NAMALWA (cell line): ENCODE measurements at regions not wholly inside any gene's neighbourhood (a gene's known extent, or its start where the extent isn't known, plus 50 kb on each side); places are given as distances from the start of the nearest gene placed in this dataset.
"Not testable (repeated sequence)": the region's sequence is repeated elsewhere in the genome, so short reads cannot be mapped to it uniquely, and the experiment has no call there.

Experiments
- DNase-seq: peaks from one replicate; pipeline ENCODE4 v3.0.0-alpha.2; 2015; ENCODE audit warnings: low spot score

- no peak for DNase-seq
Observed at GRCh38 chr9:82911996-82912395, 150.9 kb downstream of the RASEF start.

GRCh38 chr9:82912645-82913044 lies 150.3 kb downstream of the RASEF start:
- DNase-seq = no peak

- not testable (repeated sequence) for DNase-seq
Observed at GRCh38 chr9:82916238-82916637, 146.7 kb downstream of the RASEF start.

GRCh38 chr9:82920154-82920553 lies 142.8 kb downstream of the RASEF start:
- DNase-seq = no peak

- DNase-seq = no peak
Observed at GRCh38 chr9:82922686-82923085, 140.3 kb downstream of the RASEF start.

- DNase-seq = no peak
Observed at GRCh38 chr9:82923092-82923911, 139.6 kb downstream of the RASEF start.

- DNase-seq = no peak
Observed at GRCh38 chr9:82923912-82924605, 138.9 kb downstream of the RASEF start.
